HG03064 (cell line): ENCODE measurements at regions not wholly inside any gene's neighbourhood (a gene's known extent, or its start where the extent isn't known, plus 50 kb on each side); places are given as distances from the start of the nearest gene placed in this dataset.

Experiments
- ATAC-seq: cut with Tn5 transposase; IDR thresholded peaks from one replicate; pipeline ENCODE4 v1.9.1; 2021; ENCODE audit warnings: low read depth; ENCODE audit not compliant: unreplicated experiment

DNA sequence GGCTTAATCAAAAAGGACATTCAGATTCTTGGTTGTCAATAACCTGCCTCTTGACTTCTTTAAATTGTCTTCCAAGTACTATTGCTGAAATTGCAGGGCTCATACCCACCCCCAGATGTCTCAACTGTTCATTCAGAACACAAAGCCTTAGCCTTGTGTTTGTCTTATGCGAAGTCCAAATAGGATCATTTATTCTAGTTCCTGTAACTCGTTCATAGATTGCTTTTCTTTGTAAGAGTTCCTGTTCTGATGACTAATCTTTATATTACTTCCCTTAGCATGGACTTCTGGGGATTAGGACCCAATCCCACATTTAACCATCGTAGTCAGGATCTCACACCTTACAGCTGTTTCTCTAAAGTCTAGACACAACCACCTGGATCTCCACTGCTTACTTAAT is 226.0 kb downstream of the VEGFC start:
- no peak for ATAC-seq

DNA sequence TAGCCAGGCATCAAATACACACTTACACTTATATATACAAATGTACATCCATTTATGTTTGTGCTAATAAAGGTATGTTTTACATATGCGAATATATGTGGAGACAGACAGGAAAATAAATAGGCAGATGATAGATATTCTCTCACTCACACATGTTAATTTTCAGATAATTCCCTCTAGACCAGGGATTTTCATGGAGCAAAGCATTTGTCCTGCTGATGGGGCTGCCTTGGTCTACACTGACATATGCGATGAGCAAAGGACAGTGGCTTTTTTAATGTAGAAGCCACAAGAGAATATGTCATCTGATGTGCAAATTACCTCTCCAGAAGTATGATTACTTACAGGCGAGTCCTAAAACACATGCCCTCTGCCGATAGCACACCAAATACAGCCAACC is 224.5 kb downstream of the VEGFC start:
- no peak for ATAC-seq

DNA sequence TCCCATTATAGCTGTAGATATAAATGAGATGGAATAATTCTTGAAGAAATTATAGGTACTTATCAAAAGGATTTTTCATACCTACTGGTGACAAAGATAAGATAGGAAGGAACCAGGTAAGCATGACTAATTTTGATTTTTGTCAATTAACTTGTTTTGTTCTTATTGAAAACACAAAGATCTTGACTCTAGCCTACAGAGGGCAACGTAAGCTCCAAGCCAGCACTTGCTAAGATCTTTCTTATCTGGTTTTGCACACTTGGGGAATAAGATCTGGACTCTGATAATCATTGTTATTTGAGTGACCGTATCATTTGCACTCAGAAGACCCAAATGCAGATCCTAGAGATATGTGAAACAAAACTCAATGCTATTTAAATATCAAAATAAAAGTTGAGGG is 223.4 kb downstream of the VEGFC start:
- ATAC-seq = no peak

GRCh38 chr4:176571206-176571605 is 221.5 kb downstream of the VEGFC start:
- no peak for ATAC-seq

- ATAC-seq = no peak
These were observed 217.5 kb downstream of the VEGFC start for GRCh38 chr4:176575141-176575730.

DNA sequence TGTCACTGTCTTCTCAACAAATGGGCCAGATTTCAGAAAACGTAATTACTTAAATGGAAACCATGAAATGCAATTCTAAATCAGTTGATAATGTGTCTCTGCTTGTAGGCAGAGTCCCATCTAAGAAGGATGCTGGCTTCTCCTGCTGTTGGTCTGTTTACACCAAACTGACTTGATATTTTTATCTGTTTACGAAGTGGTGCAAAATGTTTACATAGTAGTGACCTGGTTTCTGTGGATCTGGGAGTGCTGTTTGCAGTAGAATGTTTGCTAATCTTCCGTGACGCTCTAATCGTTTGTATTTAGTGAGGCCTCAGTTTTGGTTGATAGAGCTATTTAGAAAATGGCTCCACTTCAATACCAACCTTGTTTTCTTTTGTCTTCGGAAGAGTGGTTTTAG is 213.5 kb downstream of the VEGFC start:
- ATAC-seq = no peak

- no peak for ATAC-seq
These were observed 209.4 kb downstream of the VEGFC start for GRCh38 chr4:176583278-176583677.

- ATAC-seq = no peak
These were observed 208.6 kb downstream of the VEGFC start for GRCh38 chr4:176584031-176584606.

GRCh38 chr4:176587920-176588319 is 204.8 kb downstream of the VEGFC start:
- no peak for ATAC-seq

DNA sequence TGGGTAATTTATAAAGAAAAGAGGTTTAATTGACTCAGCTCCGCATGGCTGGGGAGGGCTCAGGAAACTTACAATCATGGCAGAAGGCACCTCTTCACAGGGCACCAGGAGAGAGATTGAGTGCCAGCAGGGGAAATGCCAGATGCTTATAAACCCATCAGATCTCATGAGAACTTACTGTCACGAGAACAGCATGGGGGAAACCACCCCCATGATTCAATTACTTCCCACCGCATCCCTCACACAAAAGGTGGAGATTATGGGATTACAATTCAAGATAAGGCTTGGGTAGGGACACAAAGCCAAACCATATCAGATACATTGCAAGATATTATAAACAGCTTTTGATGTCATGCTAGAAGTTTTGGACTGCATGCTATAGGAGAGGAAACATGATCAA is 204.3 kb downstream of the VEGFC start:
- ATAC-seq = no peak

GRCh38 chr4:176592976-176593670 is 199.6 kb downstream of the VEGFC start:
- ATAC-seq = no peak

GRCh38 chr4:176593943-176594342 is 198.8 kb downstream of the VEGFC start:
- no peak for ATAC-seq

- no peak for ATAC-seq
These were observed 197.5 kb downstream of the VEGFC start for GRCh38 chr4:176595257-176595656.

- ATAC-seq = no peak
These were observed 191.6 kb downstream of the VEGFC start for GRCh38 chr4:176601124-176601523.

DNA sequence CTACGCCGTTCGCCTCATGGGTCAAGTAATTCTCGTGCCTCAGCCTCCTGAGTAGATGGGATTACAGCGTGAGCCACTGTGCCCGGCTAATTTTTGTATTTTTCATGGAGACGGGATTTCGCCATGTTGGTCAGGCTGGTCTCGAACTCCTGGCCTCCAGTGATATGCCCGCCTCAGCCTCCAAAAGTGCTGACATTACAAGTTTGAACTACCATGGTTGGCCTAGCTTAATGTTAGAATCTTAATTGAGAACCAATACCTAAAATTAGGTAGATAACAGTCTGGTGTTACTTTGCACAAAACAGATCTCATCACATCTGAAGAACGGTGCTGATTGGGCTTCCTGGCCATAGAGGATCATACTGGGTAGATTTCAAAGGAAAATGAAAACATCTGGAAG is 184.9 kb downstream of the VEGFC start:
- ATAC-seq = no peak

GRCh38 chr4:176608346-176608745 is 184.4 kb downstream of the VEGFC start:
- ATAC-seq = no peak

DNA sequence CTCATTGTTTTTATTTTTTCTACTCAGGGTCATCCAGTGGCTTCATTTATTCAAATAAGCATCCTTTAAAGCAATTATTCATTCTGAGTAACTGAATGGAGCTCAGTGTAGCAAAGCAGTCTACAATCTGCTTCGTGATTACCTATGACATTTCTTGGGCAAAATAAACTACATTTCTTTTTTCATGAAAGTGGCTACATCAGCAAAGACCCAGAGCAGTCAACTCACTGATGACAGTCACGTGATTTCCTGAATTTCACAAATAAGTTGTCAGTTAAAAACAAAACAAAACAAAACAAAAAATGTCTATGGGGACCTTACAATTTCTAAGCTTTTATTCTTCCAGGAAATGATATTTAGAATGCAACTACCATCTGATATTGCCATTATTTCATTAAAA is 182.1 kb downstream of the VEGFC start:
- no peak for ATAC-seq

GRCh38 chr4:176611381-176611780 is 181.3 kb downstream of the VEGFC start:
- ATAC-seq = no peak

- no peak for ATAC-seq
These were observed 180.8 kb downstream of the VEGFC start for GRCh38 chr4:176611951-176612350.

GRCh38 chr4:176614793-176615192 is 177.9 kb downstream of the VEGFC start:
- ATAC-seq = no peak

DNA sequence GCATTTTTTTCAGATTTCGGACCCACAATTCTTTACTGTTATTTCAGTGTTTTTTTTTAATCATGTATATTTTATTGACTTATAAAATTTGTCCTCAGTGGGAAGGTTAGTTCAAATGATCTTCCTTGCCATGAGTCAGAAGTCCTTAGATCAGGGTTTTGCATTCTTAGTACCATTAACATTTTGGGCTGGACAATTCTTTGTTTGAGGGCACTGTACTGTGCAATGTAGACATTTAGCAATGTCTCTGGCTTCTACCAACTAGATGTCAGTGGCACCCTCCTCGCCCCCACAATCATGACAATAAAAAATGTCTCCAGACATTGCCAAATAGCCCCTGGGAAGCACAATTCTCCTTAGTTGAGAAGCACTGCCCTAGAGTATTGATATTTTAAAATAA is 176.6 kb downstream of the VEGFC start:
- no peak for ATAC-seq

GRCh38 chr4:176618138-176618537 is 174.6 kb downstream of the VEGFC start:
- no peak for ATAC-seq
